ENCODE measurements at regions not wholly inside any gene's neighbourhood (a gene's known extent, or its start where the extent isn't known, plus 50 kb on each side); places are given as distances from the start of the nearest gene placed in this dataset.

GRCh38 chr1:224486801-224487583 lies 52.4 kb upstream of the WDR26 start:
- no peak for DNase-seq (ENCODE audit: low spot score)

DNA sequence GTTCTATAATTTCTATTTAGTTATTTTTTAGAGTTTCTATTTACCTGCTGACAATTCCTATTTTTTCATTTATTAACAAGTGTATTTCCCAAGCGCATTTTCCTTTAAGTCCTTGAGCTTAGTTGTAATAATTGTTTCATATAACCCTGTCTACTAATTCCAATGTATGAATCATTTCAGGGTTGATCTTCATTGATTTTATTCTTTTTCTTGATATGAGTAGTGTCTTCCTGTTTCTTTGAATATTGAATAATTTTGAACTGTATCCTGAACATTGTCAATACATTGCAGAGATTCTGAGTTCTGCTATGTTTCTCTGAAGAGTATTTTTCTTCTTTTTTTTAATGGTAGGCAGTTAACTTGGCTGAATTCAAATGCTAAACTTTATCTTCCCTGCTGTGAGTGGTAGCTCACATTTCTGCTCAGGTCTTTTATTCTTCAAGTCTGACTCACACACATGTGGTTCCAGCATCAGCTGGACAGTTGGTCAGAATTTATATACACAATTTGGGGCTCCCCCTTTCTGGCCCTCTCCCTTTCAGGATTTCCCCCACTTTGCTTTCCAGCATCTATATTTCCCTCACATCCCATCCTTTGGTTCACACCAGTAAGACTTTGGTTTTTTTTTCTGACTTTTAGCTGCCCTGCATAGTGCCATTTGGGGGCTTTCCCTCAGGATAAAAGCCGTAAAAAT lies 54.4 kb upstream of the WDR26 start:
- DNase-seq (ENCODE audit: low spot score): peak; percentile 30

DNA sequence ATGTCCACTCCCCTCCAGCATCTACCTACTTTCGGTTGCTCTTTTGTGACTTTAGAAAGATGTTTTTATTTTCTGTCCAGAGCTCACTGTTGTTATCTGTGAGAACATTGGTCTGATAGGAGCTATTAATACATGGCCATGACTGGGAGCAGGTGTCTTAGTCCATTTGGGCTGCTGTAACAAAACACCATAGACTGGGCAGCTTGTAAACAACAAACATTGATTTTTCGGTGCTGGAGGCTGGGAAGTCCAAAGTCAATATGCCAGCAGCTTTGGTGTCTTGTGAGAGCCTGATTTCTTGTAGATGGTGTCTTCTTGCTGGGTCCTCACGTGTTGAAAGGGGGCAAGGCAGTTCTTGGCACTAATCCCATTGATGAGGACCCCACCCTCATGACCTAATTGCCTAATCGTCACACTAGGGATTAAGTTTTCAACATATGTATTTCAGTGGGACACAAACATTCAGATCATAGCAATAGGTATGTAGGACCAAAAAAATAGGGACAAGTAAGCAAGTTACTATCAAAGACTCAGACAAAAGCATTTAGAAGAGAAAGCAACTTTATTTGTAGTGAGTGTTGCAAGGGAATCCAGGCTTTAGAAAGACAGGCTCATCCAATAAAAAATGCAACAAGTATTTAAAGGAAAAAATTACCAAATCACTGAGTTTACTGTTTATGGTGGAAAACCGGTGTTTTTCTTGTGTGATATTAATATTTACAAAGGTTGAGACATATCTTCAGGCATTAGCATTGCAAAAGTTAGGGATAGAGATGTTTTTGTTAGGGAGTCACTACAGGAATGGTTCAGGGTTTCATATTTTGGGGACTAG lies 55.2 kb upstream of the WDR26 start:
- no peak for DNase-seq (ENCODE audit: low spot score)

DNA sequence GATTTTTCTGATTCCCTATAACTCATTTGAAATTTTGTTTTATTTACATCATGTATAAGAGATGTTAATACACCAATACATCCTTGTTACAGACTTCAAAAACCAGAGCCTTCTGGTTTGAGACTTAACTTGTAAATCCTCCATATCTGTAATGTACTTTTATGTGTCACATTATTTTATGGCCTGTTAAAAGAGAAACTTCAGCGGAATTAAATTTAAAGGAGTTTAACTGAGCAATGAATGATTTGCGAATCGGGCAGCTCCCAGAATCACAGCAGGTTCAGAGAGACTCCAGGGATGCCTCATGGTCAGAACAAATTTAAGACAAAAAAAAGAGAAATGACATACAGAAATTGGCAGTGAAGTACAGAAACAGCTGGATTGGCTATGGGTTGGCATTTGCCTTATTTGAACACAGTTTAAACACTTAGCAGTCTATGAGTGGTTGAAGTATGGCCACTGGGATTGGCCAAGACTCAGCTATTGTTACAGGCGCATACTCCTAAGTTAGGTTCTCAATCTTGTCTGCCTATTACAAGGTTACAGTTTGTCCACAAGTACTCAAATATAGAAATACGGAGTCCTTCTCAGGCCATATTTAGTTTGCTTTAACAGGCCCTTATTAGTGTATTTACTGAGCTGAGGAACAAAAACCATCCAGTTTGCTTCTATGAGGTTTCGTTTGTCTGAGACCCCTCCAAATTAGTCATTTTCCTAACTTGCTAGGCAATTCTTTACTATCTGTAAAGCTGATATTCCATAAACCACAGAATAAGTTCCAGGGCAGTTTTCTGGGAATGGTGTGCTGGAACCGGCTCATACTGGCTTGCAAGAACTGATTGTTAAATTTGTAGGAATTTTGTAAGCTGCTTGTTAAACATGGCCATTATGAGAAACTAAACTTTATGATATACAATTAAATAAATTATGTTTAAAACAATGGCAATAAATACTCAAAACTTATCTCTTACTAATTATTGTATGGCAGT lies 56.2 kb upstream of the WDR26 start:
- no peak for DNase-seq (ENCODE audit: low spot score)

GRCh38 chr1:224492015-224492414 lies 57.4 kb upstream of the WDR26 start:
- DNase-seq (ENCODE audit: low spot score): no peak

- DNase-seq (ENCODE audit: low spot score): no peak
Observed at GRCh38 chr1:224492632-224493031, 58.0 kb upstream of the WDR26 start.

- no peak for DNase-seq (ENCODE audit: low spot score)
Observed at GRCh38 chr1:224493269-224493668, 58.7 kb upstream of the WDR26 start.

DNA sequence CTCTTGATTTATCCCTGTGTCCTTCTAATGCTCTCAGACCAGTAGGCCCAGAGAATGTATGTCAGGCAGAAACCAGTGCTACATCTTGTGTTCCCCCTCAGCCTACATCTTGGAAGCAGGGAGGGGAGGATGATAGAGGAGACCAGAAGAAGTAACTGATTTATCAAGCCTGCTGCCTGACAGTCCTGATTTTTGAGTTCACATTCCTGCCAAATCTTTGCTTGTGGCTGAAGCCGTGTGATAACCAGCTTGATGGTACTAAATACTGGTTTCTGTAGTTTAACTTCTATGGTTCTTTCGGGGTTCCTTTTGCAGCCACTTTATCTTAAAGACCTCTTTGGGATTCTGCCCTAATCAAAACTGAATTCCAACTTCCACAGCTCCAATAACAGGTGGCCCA lies 59.7 kb upstream of the WDR26 start:
- no peak for DNase-seq (ENCODE audit: low spot score)

DNA sequence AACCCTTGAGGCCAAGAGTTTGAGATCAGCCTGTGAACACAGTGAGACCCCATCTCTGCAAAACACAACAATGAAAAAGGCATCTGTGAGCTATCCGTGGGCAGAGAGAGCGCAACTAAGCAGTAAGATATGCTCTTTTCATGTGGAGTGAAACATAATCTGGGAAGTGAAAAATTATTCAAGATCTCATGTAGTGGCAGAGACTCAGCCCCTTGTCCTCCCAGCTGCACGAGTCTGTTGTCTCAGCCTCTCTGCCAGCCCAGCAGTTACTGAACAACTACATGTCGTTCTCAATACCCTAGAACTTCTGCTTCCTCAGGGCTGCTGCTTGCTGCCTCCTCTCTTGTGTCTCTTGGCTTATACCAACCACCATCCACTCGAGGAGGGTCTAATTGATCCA lies 61.3 kb upstream of the WDR26 start:
- no peak for DNase-seq (ENCODE audit: low spot score)

GRCh38 chr1:224496826-224497225 lies 62.2 kb upstream of the WDR26 start:
- DNase-seq (ENCODE audit: low spot score): no peak

DNA sequence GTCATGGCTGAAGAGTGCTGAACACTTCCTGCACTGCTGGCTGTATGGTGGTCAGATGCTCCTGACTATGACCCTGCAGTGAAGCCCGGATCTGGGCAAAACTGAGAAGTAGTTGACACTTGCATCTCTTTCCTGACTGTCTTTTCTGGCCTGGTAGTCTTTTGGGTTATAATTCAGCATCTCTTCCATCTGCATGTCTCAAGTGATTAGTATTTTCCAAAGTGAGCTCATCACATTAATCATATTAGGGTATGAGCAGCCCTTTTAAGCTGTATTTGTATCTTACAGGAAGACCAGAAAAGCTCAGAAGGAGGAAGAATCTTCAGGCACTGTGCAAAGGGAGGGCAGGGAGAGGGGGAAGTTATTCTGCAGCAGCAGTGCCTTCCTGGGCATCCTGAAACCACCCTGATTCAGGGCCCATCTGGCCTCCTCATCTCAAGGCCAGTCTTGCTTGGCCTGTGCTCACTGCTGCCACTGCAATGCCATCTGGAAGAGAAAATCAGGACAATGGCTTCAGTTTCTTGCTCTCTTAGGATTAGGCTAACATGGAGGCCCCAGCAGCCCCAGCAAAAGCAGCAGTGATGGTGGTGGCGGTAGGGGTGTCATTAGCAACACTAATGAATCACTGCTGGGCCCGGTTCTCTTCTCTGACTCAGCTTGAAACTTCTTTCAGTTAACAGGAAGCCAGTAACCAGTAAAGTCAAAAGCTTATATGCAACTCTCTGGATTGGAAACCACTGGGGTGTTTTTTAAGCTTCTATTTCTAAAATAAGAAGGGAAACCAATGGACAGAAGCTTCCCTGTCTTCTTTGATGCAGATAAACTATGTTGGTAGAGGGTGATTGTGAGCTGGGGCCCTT lies 63.3 kb upstream of the WDR26 start:
- DNase-seq (ENCODE audit: low spot score): peak; percentile 93

DNA sequence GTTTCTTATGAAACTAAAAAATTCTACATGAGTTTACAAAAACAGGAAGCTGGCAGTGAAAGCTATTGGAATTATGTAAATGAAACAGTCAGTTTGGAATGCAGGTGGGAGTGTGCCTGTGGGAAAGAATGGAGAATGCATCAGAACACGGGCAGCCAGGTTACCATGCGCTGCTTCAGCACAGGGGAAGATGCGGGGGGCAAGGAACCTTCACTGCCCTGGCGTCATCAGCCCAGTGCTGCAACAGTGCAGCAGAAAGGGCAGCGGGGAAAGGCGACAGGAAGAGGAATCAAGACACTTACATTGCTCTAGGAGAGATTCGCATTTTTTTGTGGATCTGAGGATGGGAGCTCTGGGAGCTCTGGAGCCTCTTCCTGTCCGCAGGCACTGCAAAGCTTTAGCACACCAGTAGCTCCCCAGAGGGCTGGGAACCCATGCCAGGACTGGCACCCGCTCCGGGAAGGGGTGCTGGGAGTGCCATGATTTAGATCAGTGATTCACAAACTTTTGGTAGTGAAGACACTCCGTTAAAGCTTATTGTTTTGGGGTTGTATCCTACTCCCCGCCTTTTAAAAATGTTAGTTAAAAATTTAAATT lies 64.1 kb upstream of the WDR26 start:
- DNase-seq (ENCODE audit: low spot score): no peak

- no peak for DNase-seq (ENCODE audit: low spot score)
Observed at GRCh38 chr1:224499204-224499603, 64.6 kb upstream of the WDR26 start.

DNA sequence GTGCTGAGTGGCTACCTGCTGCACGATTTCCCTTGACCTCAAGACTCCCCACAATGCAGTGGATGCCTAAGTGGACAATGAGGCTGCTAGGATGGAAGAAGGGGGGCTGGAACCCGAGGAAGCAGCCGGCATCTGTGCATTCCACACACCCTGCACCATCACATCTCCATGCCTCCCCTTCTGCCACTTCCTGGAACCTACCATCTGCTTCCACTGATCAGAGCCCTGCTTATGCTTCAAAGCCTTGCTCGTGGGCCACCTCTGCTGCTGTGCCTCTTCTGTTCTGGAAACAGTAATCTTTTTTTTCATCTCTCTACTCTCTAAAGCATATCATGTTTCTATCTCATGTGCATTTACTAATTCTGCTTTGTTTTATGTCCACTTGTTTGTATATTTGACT lies 66.2 kb upstream of the WDR26 start:
- no peak for DNase-seq (ENCODE audit: low spot score)

GRCh38 chr1:224501836-224502235 lies 67.2 kb upstream of the WDR26 start:
- DNase-seq (ENCODE audit: low spot score): no peak

- DNase-seq (ENCODE audit: low spot score): no peak
Observed at GRCh38 chr1:224502459-224503160, 68.0 kb upstream of the WDR26 start.

GRCh38 chr1:224503161-224504118 lies 68.8 kb upstream of the WDR26 start:
- DNase-seq (ENCODE audit: low spot score): peak; percentile 60

DNA sequence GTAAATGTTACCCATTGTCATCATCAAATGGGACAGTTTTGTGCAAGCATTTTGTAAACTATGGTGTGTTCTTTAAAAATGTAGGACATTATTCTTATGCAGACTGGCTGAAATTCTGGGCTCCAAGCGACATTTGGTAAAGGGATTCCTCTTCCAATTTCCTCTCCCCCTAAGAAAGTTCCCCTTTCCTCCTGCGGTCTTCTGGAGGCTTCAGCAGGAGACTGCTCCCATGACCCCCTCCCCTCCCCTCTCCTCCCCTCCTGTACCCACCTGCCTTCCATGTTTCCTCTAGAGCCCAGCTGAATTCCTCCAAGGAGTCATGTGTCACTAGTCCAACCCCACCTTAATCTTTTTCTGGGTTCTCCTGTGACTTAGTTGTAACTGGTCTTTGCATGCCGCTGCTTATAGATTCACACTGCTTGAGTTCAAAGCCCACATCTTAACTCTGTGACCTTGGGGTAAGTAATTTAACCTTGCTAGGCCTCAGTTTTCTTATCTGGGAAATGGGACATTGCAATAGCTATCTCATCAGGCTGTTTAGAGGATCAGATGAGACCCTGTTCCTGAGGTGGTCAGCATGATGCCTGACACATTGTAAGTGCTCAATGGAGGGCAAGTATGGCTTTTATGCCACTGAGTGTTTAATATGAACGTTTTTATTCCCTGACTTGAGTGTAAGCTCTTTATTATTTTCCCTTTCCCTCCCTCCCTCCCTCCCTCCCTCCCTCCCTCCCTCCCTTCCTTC lies 69.9 kb upstream of the WDR26 start:
- no peak for DNase-seq (ENCODE audit: low spot score)
